ENCODE measurements at regions not wholly inside any gene's neighbourhood (a gene's known extent, or its start where the extent isn't known, plus 50 kb on each side); places are given as distances from the start of the nearest gene placed in this dataset.
"Not testable (repeated sequence)": the region's sequence is repeated elsewhere in the genome, so short reads cannot be mapped to it uniquely, and the experiment has no call there.

GRCh38 chr22:34743110-34743751 is 322.7 kb upstream of the ISX start:
- no peak for DNase-seq (ENCODE audit: low spot score)

DNA sequence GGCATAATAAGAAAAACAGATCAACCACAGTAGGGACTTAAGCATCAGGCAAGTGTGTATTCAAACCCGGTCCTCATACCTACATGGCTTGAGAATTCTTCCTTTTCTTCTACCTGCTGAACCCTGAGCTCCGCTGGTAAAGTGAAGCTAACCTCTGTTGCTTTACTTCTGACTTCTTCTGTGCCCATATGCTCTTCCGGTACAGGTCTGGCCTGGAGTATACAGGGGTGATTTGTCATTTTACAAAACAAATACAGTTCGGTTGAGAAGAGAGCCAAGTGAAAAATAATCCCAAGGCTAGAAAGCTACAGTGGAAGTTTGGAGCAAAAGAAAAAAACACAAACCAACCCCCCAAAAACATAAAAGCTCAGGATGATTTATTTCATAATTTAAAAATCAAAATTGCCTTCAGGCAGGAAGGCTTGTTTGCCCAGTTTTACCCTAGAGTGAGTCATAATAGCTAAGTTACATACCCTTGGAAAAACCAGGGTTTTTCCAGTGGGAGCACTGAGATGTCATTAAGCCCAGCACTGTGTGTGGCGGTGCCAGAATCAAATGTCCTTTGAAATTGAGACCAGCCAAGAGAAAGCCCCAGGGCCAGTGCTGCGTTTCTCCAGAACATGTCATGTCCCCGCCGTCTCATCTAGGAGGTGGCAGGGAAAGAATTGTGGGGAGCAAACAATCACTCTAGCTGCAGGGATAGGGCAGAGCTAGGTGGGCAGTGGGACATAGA is 305.5 kb upstream of the ISX start:
- no peak for DNase-seq (ENCODE audit: low spot score)

DNA sequence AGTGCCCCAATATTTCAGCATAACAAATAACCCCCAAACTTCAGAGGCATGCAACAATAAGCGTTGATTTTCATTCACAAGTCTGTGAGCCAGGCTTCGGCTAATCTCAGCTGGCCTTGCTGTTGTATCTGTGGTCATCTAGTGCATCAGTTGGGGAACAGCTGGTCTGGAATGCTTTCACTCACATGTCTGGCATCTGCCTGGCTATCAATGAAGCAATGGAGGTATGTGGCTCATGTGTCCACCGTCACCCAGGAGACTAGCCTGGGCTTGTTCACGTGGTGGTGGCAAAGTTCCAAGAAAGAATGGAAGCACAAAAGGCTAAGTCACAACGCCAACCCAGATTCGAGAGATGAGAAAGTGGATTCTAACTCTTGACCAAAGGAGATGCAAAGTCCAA is 304.8 kb upstream of the ISX start:
- DNase-seq (ENCODE audit: low spot score), result no peak

DNA sequence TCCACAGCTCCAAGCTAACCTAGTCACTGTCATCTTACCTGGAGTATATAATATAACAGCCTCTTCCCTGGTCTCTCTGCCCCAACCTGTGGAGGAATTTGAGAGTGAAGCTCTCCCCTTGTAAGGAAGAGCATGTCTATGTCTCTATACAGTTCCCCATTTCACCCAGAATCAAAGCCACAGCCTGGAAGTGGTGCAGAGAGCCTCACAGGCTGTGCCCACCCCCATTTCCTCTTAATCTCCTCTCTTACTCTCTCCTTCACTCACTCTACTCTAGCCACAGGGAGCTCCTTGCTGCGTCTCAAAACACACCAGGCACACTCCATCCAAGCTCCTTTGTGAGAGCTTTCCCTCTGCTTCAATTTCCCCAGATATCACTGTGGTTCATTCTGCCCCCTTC is 302.5 kb upstream of the ISX start:
- DNase-seq (ENCODE audit: low spot score), result no peak

GRCh38 chr22:34765115-34765514 is 300.8 kb upstream of the ISX start:
- DNase-seq (ENCODE audit: low spot score), result no peak

- no peak for DNase-seq (ENCODE audit: low spot score)
Observed at GRCh38 chr22:34769361-34769760, 296.6 kb upstream of the ISX start.

- no peak for DNase-seq (ENCODE audit: low spot score)
Observed at GRCh38 chr22:34776817-34777216, 289.1 kb upstream of the ISX start.

DNA sequence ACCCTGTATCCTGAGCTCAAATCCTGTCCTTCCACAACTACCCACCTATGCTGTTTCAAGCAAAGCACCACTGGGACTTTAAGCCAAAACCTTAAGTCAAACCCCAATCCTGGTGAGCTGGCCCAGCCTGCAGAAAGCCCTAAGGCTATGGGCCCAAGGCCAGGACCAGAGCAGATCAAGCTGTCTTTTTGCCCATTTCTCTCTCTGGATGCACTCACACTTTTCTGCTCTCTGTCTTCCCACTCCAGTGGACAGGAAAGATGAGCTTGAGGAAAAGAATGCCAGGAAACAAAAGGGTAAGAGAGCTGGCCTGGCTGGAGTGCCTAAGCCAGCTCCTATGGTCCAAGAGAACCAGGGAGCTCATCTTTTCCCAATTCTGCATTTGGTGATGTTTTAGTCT is 284.3 kb upstream of the ISX start:
- DNase-seq (ENCODE audit: low spot score), result no peak

GRCh38 chr22:34783436-34783835 is 282.5 kb upstream of the ISX start:
- no peak for DNase-seq (ENCODE audit: low spot score)

DNA sequence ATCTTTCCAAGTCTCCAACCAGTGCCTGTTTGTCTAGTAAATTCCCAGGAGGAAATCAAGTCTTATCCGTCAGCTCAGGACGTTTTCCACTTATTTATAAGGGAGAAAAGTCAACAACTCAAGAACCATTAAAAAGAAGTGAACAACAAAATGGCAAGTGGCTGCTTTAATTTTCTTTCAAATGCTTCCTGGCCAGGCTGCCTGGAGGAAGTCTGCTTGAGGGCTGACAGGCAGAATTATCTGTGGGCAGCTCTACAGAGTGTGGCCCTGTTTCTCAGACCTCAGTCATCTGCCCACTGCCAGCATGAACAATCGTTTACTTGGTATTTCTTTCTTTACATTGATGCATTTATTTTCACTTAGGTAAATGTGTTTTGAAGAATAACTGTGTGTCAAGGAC is 281.9 kb upstream of the ISX start:
- no peak for DNase-seq (ENCODE audit: low spot score)

DNA sequence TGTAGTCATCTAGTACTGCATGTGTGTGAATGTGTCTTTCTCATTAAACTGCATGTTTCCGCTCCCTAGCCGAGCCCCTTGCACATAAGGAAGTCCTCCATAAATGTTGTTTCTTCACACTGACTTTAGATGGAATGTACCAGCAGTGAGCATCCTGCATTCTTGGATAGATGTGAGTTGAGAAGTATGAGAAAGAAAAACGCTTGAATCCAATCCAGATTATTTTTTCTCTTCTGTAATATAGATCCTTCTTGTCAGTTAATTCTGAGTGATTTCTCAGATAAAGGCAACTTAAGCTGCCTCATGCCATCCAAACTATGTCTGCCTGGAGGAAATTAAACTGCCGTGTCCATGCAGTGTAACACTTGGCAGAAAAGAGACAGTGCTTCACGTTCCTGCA is 268.1 kb upstream of the ISX start:
- DNase-seq (ENCODE audit: low spot score), result no peak

GRCh38 chr22:34798605-34799004 is 267.4 kb upstream of the ISX start:
- DNase-seq (ENCODE audit: low spot score), result no peak

- no peak for DNase-seq (ENCODE audit: low spot score)
Observed at GRCh38 chr22:34800260-34800980, 265.5 kb upstream of the ISX start.

DNA sequence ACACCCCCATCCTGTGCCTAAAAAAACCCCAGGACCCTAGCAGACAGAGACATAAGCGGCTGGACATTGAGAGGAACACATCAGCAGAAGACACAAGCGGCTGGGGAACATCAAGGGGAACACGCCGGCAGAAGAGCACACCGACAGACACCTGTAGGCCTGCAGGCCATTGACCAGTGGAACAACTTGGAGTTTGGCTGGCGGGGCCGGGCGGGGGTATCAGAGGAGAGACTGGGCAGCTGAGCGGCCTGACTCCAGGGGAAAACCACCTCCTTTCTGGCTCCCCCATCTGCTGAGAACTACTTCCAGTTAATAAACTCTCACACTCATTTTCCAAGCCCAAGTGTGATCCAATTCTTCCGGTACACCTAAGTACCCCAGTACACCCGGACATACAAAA is 264.7 kb upstream of the ISX start:
- DNase-seq (ENCODE audit: low spot score), result no peak

- DNase-seq (ENCODE audit: low spot score), result no peak
Observed at GRCh38 chr22:34804091-34804490, 261.9 kb upstream of the ISX start.

- no peak for DNase-seq (ENCODE audit: low spot score)
Observed at GRCh38 chr22:34804604-34805003, 261.4 kb upstream of the ISX start.

- DNase-seq (ENCODE audit: low spot score), result no peak
Observed at GRCh38 chr22:34805771-34806170, 260.2 kb upstream of the ISX start.

- no peak for DNase-seq (ENCODE audit: low spot score)
Observed at GRCh38 chr22:34808618-34809017, 257.3 kb upstream of the ISX start.

DNA sequence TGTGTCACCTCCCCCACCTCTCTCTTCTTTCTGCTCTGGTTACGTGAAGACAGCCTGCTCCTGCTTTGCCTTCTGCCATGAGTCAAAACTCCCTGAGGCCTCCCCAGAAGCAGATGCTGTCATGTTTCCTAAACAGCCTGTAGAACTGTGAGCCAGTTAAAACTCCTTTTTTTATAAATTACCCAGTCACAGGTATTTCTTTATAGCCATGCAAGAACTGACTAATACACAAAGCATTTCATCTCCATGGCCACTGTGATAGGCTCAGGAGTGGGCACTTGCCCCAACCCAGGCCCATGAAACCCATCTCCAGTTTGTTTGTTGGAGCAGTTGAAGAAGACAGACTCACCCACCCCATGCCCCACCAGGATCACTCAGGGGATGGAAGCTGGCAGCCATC is 253.3 kb upstream of the ISX start:
- no peak for DNase-seq (ENCODE audit: low spot score)

DNA sequence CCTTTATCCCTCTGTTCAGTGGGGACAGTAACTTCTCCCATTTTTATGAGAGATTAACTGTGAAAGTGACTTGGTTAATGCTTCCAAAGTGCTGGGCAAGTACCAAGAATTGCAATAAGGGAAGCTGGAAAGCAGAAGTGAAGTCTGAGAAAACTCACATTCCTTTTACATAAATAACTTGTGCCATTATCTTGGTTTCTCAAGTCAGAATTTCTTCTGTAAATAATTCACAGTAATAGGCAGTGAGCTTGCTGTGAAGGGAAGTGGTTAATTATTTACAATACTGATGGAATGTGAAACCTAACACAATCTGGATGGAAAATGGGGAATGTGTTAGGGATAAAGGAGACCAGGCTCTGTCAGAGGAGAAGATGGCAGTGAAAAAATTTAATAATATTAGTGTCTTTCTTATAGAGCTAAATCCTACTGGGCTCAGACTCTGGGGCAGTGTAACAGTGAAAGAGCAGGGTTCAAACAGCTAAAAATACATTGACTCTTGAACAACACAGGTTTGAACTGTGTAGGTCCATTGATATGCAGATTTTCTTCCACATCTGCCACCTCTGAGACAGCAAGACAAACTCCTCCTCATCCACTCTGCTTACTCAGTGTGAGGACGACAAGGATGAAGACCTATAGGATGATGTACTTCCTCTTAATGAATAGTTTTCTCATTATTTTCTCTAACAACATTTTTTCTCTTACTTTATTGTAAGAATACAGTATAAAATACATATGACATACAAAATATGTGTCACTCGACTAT is 251.5 kb upstream of the ISX start:
- DNase-seq (ENCODE audit: low spot score), result no peak

DNA sequence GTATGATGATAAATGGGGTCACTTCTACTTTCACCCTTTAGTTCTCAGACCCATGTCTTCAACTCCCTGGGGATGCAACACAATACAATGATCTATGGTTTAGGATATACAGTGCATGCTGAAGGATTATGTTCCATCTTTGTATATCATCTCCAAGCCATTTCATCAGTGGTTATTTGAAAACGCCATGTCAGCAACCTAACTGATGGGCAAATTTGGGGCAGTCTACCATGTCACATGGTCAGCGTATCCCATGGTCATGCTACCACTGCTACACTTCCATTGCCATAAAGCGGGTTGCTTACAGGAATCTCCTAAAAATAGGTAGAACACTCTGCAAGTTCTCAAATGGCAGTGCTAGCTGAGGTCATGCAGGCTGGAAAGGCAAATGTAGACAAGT is 236.5 kb upstream of the ISX start:
- no peak for DNase-seq (ENCODE audit: low spot score)

GRCh38 chr22:34834059-34834458 is 231.9 kb upstream of the ISX start:
- DNase-seq (ENCODE audit: low spot score), result no peak

DNA sequence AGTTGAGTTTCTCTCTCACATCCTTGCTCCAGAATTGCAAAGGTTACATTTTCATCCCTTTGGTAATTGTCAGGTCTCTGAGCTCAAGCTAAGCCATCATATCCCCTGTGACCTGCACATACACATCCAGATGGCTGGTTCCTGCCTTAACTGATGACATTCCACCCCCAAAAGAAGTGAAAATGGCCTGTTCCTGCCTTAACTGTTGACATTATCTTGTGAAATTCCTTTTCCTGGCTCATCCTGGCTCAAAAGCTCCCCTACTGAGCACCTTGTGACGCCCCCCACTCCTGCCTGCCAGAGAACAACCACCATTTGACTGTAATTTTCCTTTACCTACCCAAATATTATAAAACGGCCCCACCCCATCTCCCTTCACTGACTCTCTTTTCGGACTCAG is 231.4 kb upstream of the ISX start:
- DNase-seq (ENCODE audit: low spot score), result not testable (repeated sequence)
